ENCODE measurements at regions not wholly inside any gene's neighbourhood (a gene's known extent, or its start where the extent isn't known, plus 50 kb on each side); places are given as distances from the start of the nearest gene placed in this dataset.

DNA sequence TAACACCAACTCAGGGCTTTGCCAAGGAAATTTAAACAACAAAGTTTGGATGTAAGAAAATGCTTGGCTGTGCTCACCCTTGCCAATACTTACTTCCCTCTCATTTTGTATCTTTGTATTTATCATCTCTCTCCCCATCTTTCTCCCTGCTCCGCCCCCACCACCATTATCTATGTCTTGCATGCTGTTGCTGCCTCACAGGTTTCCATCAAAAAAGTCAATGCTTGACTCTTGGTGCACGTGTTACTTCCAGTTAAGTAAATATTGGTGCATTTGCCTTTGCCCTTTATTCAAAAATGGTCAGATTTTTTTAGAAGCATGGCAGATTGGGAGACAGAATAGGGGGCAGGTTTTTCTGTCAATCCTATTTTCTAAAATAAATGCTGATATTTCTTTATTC lies 626.0 kb downstream of the ACTR3B start:
- Histone ChIP-seq H3K27ac (no peak overlapping the region), H3K9me3 (no peaks in the 10 kb centered on the region), H3K36me3 (no peaks in the 10 kb centered on the region), H3K4me3 (no peak overlapping the region), H3K4me1 (replicated peaks) (no peaks in the 10 kb centered on the region), H3K27me3 (replicated peaks; ENCODE audit: insufficient read depth) (no peaks in the 10 kb centered on the region)
- WGBS = 43% methylated on average over 2 of the region's 2 CpGs
- intact Hi-C loops (cut with DNase I) = no loop called here
- TF ChIP-seq POLR2A (IDR thresholded peaks at IDR 0.05) = no peak
- no peak for TF ChIP-seq CTCF (IDR thresholded peaks at IDR 0.05)
- no peak for TF ChIP-seq POLR2AphosphoS5 (IDR thresholded peaks at IDR 0.05)
- DNase-seq (ENCODE audit: low spot score) = no peak

DNA sequence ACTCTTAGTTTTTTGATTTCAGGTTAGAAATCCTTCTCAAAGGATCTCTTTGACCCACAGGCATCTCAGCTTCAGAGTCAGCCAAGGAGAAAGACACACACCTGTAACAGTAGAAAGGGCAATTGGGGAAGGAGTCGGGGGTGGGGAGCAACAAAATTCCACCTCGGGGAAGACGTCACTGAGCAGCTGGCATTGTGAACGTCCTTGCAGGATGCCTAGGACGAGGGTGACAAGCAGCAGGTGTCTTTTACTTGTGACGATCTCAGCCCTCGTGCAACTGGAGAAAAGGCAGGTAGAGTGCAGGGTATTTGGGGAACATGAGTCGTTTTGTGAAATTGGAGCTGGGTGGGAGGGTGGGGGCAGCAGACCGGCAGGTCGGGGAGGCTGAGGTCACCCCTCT lies 627.0 kb downstream of the ACTR3B start:
- Histone ChIP-seq H3K9me3 (no peaks in the 10 kb centered on the region), H3K4me1 (replicated peaks) (no peaks in the 10 kb centered on the region), H3K27me3 (replicated peaks; ENCODE audit: insufficient read depth) (no peaks in the 10 kb centered on the region), H3K4me3 (no peak overlapping the region), H3K36me3 (no peaks in the 10 kb centered on the region), H3K27ac (no peak overlapping the region)
- intact Hi-C loops (cut with DNase I) = no loop called here
- 39% methylated on average over 10 of the region's 10 CpGs for WGBS
- TF ChIP-seq CTCF (IDR thresholded peaks at IDR 0.05) (no peak), POLR2A (IDR thresholded peaks at IDR 0.05) (no peak), POLR2AphosphoS5 (IDR thresholded peaks at IDR 0.05) (no peak)
- DNase-seq (ENCODE audit: low spot score) = no peak

DNA sequence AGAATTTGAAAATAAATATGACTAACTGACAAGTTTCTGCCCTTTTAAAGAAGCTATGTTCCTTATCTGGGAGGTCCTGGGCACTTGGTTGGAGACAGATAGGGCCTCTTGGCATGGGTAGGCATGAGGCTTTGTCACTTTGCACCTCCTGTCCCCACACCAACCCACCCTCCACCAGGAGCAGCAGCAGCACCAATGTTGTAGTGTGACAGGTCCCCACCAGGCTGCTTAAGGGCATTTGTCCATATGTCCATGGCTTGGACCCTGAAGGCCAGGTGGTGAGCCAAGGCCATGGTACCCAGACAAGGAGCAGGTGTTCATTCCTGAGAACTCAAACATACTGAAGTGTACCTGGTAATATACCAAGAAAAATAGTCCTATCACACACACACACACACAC lies 629.1 kb downstream of the ACTR3B start:
- no peak for DNase-seq (ENCODE audit: low spot score)
- Histone ChIP-seq H3K4me3 (no peak overlapping the region), H3K27me3 (replicated peaks; ENCODE audit: insufficient read depth) (no peaks in the 10 kb centered on the region), H3K27ac (no peak overlapping the region), H3K4me1 (replicated peaks) (no peaks in the 10 kb centered on the region), H3K9me3 (no peaks in the 10 kb centered on the region), H3K36me3 (no peaks in the 10 kb centered on the region)
- no peak for TF ChIP-seq POLR2A (IDR thresholded peaks at IDR 0.05)
- TF ChIP-seq CTCF (IDR thresholded peaks at IDR 0.05) = no peak
- no peak for TF ChIP-seq POLR2AphosphoS5 (IDR thresholded peaks at IDR 0.05)
- intact Hi-C loops (cut with DNase I) = no loop called here

DNA sequence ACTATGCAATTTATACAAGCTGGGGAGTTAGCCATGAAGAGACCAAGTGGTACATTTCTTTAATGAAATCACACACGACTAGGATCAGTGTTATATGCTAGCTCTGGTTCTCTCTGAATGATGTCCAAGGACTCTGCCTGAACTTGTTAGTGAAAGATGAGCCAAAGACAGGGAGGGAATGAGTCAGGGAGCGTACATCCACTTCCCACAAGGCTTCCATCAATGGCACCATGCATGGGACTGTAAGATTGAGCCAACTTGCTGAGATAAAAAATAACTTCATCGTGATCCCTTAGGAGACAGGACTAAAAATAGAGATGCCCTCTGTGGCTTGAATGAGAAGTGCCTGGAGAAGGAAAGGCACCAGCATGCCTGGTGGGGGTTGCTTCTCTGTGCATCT lies 629.7 kb downstream of the ACTR3B start:
- H3K27ac ChIP-seq = no peak overlapping the region
- H3K27me3 ChIP-seq (replicated peaks; ENCODE audit: insufficient read depth) = no peaks in the 10 kb centered on the region
- no peak for DNase-seq (ENCODE audit: low spot score)
- 60% methylated on average over 3 of the region's 3 CpGs for WGBS
- no peaks in the 10 kb centered on the region for H3K36me3 ChIP-seq
- TF ChIP-seq CTCF (IDR thresholded peaks at IDR 0.05) (no peak), POLR2AphosphoS5 (IDR thresholded peaks at IDR 0.05) (no peak), POLR2A (IDR thresholded peaks at IDR 0.05) (no peak)
- H3K9me3 ChIP-seq = no peaks in the 10 kb centered on the region
- intact Hi-C loops (cut with DNase I) = no loop called here
- no peaks in the 10 kb centered on the region for H3K4me1 ChIP-seq (replicated peaks)
- H3K4me3 ChIP-seq = no peak overlapping the region

GRCh38 chr7:153390955-153391354 lies 631.4 kb downstream of the ACTR3B start:
- no peak overlapping the region for H3K27ac ChIP-seq
- TF ChIP-seq POLR2AphosphoS5 (IDR thresholded peaks at IDR 0.05) (no peak), POLR2A (IDR thresholded peaks at IDR 0.05) (no peak), CTCF (IDR thresholded peaks at IDR 0.05) (no peak)
- 32% methylated on average over 2 of the region's 2 CpGs for WGBS
- no peaks in the 10 kb centered on the region for H3K9me3 ChIP-seq
- intact Hi-C loops (cut with DNase I) = no loop called here
- no peak overlapping the region for H3K4me3 ChIP-seq
- no peaks in the 10 kb centered on the region for H3K4me1 ChIP-seq (replicated peaks)
- no peak for DNase-seq (ENCODE audit: low spot score)
- no peaks in the 10 kb centered on the region for H3K36me3 ChIP-seq
- H3K27me3 ChIP-seq (replicated peaks; ENCODE audit: insufficient read depth) = no peaks in the 10 kb centered on the region

All from prostate gland (tissue), 2 donors.